HG02884 (cell line): ENCODE measurements at regions not wholly inside any gene's neighbourhood (a gene's known extent, or its start where the extent isn't known, plus 50 kb on each side); places are given as distances from the start of the nearest gene placed in this dataset.

Source experiments
- ATAC-seq: cut with Tn5 transposase; IDR thresholded peaks from one replicate; pipeline ENCODE4 v1.9.1; 2021; ENCODE audit warnings: mild to moderate bottlenecking, moderate library complexity; ENCODE audit not compliant: unreplicated experiment

GRCh38 chr9:89744730-89745129 lies 139.9 kb downstream of the GADD45G start:
- ATAC-seq = no peak

DNA sequence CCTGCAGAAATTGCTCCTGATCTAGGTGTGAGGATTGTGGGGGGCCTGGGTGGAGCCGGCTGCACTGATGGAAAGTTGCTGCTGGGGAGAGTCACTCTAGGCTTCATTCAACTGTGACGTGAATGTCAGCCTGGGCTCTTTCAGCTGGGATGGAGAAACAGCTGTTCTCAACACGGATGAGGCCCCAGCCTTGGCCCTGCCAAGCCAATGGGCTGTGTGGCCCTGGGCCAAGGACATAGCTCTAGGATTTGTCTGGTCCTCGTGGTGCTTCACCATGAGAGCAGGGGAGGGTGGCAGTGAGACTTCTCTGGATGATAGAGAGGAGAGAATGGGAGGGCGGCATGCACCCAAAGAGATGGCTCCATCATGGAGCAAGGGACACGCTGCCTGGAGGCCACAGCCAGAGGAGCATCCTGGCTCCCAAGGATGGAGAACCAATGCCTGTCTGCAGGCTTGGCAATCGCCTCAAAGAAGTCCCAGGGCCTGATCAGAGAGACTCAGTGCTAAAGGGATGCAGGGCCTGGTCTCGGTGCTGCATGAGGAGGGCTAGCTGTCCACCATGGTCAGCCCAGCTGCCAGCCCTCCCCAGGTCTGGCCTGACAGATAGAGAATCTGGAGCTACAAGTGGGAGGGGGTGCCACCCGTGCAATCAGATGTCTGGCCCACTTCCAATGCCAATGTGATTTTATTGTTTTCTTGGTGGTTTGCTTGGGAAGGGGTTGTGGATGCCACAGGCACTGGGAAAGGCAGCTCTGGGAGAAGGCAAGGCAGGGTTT lies 141.0 kb downstream of the GADD45G start:
- no peak for ATAC-seq

DNA sequence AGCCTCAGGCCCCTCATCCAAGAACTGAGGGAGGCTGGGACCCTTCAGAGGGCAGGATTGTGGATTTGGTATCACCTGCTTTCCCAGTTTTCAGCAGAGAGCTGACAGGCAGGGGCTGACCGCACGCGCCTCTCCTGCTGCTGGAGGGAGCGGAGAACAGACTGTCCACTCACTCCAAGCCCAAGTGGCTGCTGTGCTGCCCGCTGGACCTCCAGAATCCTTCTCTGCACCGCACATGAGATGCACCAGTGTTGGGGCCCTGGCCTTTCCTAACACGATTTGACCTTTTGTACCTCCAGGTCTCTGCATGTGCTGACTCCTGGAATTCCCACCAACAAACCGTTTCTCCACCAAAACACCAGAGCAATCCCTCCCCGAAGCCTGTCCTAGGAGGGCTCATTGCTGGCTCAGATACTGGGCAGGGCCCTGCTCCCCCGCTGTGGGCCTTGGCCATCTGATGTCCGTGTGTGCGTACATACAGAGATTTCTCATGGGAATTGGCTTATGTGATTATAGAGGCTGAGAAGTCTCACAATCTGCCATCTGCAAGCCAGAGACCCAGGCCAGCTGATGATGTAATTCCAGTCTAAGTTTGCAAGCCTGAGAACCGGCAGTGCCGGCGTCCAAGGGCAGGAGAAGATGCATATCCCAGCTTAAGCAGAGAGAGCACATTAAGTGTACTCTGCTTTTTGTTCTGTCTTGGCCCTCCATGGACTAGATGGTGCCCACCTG lies 141.7 kb downstream of the GADD45G start:
- no peak for ATAC-seq

DNA sequence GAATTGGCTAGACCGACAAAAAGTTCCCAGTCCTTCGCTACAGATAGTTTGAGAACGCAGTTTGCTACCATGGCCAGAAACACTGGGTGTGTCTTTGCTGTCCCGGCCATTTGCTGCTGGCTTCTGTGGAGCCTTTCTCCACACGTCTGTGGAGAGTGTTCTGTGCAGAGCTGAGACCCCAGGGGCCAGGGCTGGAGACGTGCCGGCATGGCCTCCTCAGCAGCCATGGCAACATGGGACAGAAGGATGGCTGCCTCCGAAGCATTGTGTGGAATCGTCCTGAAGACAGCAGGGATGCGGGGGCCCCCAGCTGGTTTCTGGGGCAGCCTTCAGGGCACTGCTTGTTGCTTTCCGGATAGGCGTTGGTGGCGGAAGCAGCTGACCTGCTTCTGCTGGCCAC lies 142.8 kb downstream of the GADD45G start:
- no peak for ATAC-seq

- no peak for ATAC-seq
Observed at GRCh38 chr9:89748021-89748670, 143.3 kb downstream of the GADD45G start.

DNA sequence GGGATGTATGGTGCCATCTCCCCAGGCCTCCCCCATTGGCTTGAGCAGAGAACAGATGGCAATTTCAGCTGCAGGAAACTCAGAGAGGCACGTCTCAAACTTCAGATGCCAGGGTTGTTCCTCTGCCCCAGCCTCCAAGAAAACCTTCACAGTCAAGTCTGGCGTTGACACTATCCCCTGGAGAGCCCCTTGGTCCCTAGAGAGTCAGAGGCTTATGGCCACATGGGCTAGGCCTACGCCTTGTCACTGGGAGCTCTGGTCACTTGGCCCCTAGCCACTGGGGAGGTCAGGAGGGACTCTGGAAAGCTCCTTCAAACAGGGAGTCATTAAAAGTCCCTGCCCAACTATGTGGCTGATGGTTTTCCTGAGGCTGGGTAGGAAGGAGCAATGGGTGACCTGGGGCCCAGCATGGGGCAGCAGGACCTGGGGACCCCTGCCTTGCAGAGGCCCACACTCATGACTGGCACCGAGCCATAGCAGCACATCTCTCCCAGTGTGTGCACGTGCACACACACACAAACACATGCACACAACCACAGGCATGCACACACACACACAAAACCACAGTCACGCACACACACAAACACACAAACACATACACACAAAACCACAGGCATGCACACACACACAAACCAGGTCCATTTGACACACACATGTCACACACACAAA lies 144.2 kb downstream of the GADD45G start:
- ATAC-seq = no peak

- no peak for ATAC-seq
Observed at GRCh38 chr9:89749500-89750116, 144.8 kb downstream of the GADD45G start.

- no peak for ATAC-seq
Observed at GRCh38 chr9:89750117-89750791, 145.4 kb downstream of the GADD45G start.

GRCh38 chr9:89751079-89751825 lies 146.4 kb downstream of the GADD45G start:
- ATAC-seq = no peak

DNA sequence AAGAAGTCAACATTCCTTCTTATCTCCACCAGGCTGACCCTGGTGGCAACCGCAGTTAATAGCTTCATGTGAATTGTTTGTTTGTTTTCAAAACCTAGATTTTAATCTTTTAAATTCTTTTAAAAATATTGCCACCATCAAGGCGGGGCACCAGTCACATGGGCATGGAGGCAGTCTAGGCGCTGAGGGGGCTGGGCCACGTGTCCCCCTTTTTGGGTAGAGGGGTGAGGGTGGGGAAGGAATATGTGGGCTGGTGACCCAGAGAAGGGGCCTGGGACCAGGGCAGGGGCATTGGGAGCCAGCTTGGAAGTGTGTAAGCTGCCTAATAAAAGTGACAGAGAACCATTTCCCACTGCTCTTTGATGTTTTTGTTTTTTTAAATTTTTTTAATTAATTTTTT lies 147.3 kb downstream of the GADD45G start:
- no peak for ATAC-seq

GRCh38 chr9:89753472-89754055 lies 148.8 kb downstream of the GADD45G start:
- ATAC-seq = no peak

GRCh38 chr9:89754193-89754592 lies 149.4 kb downstream of the GADD45G start:
- no peak for ATAC-seq

GRCh38 chr9:89755821-89756220 lies 151.0 kb downstream of the GADD45G start:
- no peak for ATAC-seq

DNA sequence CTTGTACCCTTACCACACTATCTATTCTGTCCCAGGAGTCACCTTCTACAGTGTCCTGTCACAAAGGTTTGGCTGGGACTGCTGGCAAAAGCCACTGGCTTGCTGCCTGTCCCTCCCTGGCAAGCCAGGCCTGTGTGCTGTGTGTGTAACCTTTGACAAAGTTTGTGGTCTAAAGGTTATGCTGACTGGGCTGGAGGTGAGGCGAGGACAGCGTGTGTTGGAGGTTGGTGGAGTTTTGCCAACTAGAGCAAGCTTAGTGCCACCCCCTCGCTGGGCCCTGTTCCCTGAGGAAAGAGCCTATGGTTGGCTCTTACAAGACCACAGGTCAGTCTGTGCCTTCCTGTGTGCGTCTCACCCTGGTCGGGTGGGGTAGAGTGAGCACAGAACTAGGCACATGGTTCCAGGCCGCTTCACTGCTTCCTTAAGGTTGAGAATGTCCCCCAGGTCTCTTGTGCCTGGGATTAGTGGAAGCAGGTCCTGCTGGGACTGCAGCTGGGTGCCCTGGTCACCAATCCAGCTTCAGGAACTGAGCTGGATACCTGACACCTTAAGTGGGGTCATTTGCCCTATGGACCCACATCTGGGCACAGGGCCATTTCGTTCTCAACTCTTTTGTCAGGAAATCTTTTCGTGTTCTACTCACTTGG lies 152.2 kb downstream of the GADD45G start:
- no peak for ATAC-seq

GRCh38 chr9:89757776-89758528 lies 153.1 kb downstream of the GADD45G start:
- ATAC-seq = no peak

DNA sequence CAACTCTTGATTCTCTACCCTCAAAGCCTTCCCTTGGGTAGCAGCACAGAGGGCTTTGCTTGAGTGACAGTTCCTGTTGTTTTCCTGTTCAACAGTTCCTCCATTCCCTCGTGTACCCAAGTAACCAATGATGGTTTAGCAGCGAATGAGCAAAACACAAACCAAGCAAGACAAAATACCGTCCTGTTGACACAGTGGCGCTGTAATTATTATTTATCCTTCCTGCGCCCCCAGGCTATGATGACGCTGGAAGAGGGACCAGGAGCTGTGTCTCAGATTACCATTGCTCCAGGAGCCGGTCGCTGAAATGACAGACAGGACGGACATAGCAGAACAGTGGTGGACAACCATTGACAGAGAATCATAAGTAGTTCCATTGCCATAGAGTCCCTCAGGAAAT lies 154.8 kb downstream of the GADD45G start:
- no peak for ATAC-seq

DNA sequence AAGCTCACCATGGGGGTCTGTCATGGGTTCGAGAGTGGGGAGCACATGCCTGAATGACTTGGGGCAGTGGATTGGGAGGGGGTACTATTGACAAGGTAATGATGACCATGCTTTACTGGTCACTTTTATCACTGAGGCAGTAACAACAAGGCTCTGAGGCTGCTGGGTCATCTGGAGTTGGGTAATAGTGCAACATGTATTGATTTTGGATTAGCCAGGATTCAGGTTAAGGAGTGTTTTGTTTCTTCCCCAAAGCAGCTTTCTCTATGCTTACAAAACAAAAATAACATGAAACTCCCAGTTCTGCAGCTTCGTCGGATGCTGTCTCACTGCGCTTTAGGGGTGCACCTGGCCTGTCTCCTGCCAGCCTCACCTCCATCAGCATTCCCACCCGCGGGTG lies 155.3 kb downstream of the GADD45G start:
- ATAC-seq = no peak

- no peak for ATAC-seq
Observed at GRCh38 chr9:89764217-89764616, 159.4 kb downstream of the GADD45G start.
